ENCODE measurements at regions not wholly inside any gene's neighbourhood (a gene's known extent, or its start where the extent isn't known, plus 50 kb on each side); places are given as distances from the start of the nearest gene placed in this dataset.
"Not testable (repeated sequence)": the region's sequence is repeated elsewhere in the genome, so short reads cannot be mapped to it uniquely, and the experiment has no call there.

- not testable (repeated sequence) for TF ChIP-seq FOXA1 (IDR thresholded peaks at IDR 0.05); PKNOX1 (IDR thresholded peaks at IDR 0.05); SP1 (IDR thresholded peaks at IDR 0.05); BHLHE40 (IDR thresholded peaks at IDR 0.05; ENCODE audit: borderline replicate concordance); FOXM1 (IDR thresholded peaks at IDR 0.05; ENCODE audit: borderline replicate concordance); ZNF384 (IDR thresholded peaks at IDR 0.05); NFRKB (IDR thresholded peaks at IDR 0.05); FOXK2 (IDR thresholded peaks at IDR 0.05); LEF1 (IDR thresholded peaks at IDR 0.05; ENCODE audit: borderline replicate concordance); TARDBP (IDR thresholded peaks at IDR 0.05); CTBP1 (IDR thresholded peaks at IDR 0.05; ENCODE audit: borderline replicate concordance); SUZ12 (IDR thresholded peaks at IDR 0.05); ARNT (IDR thresholded peaks at IDR 0.05)
Observed at GRCh38 chr13:18618442-18618841, 563.2 kb downstream of the TUBA3C start.

Measured in HEK293T (cell line).